AG08396 (cell line): ENCODE measurements at regions not wholly inside any gene's neighbourhood (a gene's known extent, or its start where the extent isn't known, plus 50 kb on each side); places are given as distances from the start of the nearest gene placed in this dataset.
"Not testable (repeated sequence)": the region's sequence is repeated elsewhere in the genome, so short reads cannot be mapped to it uniquely, and the experiment has no call there.

Source experiments
- DNase-seq: peaks from one replicate; pipeline ENCODE4 v3.0.0; 2012; ENCODE audit warnings: low spot score, mixed read lengths

DNA sequence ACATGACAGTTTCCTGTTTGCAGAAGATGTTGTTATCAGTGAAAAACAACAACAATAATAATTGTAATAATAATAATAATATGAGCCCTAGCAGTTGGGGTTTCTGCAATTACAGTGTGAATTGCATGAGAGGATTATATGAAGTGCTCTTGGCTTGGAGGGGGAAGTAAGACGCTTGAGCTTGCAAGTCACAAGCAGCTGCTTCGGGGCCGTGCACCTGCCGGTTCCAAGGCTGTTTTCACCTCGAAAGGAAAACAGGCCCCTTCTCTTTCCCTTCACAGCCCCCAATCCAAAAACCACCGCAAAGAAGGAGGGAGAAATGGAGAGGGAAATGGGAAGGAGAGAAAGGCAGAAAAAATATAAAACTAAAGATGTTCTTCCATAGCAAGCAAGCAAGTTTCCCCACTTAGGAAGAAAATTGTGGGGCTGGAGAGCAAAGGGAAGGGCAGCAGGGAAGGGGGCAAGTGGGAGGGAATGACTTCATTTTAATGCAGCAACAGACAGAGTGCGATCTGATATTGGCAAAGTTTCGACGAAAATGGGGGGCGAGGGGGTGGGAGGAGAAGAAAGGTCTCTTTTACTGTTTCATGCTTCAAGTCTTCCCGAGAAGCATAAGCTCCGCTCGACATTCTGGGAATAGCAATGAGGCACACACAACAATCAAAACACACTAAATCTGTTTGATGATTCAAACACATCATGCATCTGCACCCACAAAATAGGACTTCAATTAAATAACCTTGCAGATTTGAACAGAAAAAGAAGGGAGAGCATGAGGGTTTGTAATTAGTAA, 284.2 kb upstream of the ATP11B start:
- no peak for DNase-seq

DNA sequence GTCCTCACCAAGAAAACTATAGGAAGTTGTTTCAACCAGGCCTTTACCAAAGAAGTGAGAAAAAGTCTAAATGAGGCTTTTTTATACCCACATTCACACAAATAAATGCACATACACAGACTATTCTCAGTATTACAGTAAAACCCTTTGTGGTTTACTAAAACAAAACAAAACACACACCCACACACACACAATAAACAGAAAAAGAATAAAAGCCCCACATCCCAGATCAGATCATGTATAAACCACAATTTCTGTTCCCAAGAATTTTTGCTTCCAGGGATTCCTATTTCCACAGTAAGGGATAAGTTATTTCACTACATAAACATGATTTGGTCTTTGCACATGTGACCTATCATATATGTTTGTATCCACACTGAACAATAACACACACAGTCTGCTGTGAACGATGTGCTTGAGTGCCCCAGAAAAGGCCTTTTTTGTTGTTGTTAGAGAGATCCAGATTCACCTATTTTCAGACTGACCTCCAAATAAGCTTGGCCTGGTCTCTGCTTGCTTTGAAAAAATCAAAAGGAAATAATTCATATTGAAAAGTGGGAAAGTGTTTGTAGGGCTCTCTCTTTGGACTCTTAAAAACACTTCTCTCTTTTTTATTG, 283.4 kb upstream of the ATP11B start:
- no peak for DNase-seq

DNA sequence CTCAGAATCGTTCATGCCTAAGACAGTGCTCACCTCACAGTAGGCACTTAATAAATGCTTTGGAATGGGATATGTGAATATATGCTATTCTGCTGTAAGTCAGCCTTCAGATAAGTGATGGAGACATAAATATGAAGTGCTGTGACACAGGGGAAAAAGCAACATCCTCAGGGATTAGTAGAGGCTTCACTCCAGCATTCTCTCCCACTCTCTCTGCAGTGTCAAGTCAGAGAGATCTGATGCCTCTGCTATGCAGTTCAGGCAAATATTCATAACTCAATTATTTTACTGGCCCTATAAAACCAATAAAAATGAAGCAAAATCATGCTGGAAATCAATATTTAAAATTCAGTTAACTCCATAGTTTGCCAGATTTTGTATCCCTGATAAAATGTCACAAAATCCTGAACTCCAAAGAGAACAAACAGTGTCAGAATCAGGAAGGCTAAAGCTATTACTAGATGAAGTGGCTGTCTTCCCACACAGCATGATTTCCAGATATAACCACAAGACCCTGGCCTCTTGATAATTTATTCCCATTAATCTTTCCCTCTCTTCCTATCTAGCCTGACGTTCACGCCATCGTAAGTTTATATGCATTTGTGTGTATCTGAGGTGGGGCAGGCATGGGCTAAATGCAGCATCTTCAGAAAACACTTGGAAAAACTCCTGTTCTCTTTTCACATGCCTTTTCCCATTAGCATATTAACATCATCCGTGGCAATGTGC, 278.9 kb upstream of the ATP11B start:
- DNase-seq, result no peak

GRCh38 chr3:182516597-182517336, 276.5 kb upstream of the ATP11B start:
- no peak for DNase-seq

DNA sequence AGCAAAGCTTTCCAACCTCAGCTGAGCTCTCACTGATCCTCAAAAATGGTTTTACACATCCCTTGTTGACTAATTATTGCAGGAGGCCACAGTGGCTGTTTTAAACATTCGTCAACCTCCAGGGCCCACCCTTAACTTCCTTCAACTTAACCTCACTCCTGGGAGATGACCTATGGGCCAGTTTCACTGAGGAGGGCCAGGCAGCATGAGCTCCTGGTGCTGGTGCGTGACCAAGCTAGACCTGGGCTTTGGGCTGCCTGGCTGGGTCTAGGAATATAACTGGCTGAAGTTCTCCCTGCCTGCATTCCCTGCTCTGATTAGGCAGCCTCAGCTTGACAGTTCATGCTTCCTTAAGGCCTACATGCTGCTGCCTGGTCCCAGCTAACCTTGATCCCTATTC, 273.7 kb upstream of the ATP11B start:
- no peak for DNase-seq

DNA sequence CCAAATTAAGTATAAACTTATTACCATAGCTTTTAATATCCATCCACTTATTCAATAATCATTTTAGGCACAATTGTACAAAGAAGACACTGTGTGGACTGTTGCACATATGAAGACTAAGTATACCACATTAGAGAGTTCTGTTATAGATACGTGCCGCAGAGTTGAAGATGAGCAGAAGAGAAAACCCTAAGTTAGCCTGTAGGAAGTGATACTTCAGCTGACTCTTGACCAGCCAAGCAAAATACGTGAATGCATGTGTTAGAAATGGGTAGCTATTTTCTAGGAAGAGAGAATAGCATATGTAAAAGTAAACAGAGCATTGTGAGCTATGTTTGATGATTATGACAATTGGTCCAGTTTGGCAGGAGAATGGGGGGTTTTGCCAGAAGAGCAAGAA, 272.0 kb upstream of the ATP11B start:
- no peak for DNase-seq

DNA sequence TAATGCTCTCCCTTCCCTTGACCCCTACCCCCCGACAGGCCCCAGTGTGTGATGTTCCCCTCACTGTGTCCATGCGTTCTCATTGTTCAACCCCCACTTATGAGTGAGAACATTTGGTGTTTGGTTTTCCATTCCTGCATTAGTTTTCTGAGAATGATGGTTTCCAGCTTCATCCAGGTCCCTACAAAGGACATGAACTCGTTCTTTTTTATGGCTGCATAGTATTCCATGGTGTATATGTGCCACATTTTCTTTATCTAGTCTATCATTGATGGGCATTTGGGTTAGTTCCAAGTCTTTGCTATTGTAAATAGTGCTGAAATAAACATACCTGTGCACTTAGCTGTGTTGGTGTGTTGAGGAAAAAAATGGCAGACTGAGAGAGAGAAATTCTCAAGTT, 269.9 kb upstream of the ATP11B start:
- not testable (repeated sequence) for DNase-seq

DNA sequence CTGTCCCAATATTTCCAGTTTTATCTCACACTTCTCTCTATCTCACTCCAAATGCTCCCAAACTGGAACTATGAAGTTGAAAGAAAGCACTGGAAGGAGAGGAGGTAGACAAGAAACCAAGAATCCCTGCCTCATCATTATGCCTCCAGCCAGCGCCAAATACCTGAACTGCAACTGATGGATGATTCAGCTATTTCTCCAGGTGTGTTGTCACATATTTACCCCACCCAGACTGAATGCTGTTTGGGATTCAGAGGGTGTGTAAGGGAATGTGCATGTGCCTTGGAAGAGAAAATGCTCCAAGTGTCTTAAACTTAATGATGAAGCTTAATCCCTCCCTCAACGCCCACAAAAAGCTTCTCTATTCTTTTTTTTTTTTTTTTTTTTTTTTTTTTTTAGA, 269.5 kb upstream of the ATP11B start:
- DNase-seq, result no peak

DNA sequence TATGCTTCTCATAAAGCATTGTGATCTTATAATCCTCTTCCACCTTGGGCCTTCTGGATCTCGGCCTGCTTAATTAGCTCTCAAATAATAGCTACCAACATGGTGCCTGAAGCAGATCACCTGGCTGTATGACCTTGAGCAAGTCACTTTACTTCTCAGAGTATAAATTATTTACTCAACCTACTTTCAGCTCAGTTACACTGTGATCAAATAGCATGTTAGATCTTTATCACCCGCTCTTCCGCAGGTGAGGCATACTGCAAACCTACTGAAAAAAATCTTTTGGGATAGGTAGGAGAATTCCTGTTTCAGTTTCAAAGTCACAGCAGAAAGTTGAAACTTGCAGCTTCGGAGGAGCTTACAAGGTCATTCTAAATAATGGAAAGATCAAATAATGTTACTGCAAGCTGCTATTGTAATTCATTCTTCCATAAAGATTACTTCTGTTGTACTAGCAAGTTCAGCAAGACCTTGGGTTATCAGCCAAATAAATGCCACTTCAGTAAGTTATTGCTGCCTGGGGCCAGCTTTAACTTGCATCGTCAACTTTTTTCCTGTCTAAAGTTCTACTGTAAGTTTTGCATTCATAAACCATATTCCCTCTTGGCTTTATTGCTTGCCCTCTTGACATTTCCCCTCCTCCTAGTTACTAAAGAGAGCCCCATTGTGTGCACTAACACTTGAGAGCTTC, 268.4 kb upstream of the ATP11B start:
- DNase-seq, result no peak

GRCh38 chr3:182525766-182526374, 267.4 kb upstream of the ATP11B start:
- no peak for DNase-seq

GRCh38 chr3:182527745-182528144, 265.6 kb upstream of the ATP11B start:
- DNase-seq, result no peak

DNA sequence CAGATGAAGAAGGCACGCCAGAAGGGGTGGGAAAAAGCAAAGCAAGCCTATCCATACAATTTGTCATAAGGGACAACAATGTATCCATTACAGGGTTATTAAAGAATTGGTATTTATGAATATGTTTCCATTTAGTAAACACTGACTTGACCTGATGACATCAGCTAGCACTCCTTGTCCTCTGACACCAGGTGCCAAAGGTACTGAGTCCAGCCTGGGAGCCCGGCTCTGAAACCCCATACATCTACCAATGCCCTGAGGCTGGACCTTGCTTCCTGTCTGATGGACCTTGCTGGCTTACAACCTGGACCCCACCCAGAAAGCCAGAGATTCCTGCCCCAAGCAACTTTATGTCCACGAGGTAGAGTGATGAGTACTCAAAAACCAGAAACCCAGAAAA, 263.0 kb upstream of the ATP11B start:
- no peak for DNase-seq

DNA sequence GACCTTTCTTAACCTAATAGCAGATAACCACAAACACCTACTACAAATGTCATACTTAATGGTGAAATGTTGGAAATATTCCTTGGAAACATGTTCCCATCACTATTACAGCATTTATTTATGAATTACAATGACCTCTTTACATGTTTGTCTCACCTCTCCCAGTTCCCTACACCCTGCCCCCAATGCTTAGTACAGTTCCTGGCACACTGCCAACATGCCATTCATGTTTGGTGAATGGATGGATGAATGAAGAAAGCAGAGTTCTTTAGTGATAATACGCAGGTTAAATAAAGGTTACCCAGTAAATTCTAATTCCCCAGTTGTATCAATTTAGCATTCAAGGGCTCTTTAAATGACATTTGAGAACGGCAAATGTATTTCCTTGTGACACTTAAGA, 259.9 kb upstream of the ATP11B start:
- DNase-seq, result no peak

- no peak for DNase-seq
Observed at GRCh38 chr3:182544542-182544941, 248.8 kb upstream of the ATP11B start.

DNA sequence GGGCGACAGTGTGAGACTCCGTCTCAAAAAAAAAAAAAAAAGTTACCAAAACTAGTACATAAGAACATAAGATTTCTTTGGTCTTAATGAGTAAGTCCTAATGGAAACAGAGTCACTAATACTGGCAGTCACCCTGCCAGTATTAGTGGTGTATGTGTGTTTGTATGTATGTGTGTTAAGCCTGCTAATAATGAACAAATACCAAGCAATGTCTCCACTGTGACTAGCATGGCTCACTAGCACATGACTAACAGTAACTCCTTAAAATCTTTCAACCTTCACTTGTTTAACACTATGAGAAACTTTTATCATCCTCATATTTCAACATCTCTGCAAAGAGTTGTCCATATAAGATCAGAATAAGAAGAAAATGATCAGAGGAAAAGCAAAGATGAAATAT, 231.0 kb upstream of the ATP11B start:
- no peak for DNase-seq

GRCh38 chr3:182565916-182566796, 227.1 kb upstream of the ATP11B start:
- DNase-seq, result no peak

- no peak for DNase-seq
Observed at GRCh38 chr3:182567700-182568099, 225.6 kb upstream of the ATP11B start.

GRCh38 chr3:182568261-182568660, 225.0 kb upstream of the ATP11B start:
- no peak for DNase-seq

DNA sequence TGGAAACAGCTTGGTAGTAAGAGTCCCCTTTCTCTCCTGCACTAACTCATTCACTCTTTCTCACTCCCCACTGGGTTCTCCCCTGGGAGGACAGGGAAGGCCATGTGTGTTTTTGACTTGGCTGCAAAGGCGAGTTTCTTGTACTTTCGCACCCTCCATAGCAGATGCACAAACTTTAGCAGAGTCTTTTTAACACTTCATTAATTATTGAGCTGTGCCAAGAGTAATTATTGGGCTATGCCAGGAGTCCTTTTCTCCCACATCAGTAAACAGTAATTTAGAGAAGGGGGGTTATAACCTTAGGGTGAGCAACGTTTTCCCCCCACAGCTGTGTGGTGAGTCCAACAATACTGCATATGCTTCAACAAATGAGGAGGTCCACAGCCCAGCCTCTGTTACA, 224.4 kb upstream of the ATP11B start:
- DNase-seq, result no peak

DNA sequence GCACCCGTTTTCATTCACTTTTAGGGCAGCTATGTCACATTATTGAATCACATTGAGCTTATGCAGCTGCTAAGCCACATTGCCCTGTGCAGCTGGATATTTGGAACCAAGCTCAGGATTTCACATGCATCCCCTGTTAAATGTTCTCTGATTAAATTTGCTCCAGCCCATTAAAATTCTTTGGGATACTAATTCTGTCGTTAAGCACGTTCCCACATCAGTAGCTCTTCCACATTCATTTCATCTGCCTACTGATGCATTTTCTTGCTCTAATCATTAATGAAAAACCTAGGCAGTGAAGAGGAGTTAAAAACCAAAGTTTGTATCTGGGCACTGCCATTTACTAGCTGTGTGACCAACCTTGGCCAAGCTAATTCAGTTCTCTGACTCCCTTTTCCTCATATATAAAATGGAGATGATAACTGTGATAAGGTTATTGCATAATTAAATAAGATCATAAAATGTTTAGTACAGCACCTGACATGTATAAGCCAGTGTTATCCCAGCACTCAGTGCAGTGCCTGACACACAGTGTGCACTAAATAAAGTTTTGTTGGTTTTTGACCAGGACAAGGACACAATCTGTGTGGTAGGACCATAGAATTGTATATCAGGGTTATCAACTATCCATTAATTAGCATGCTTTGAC, 222.2 kb upstream of the ATP11B start:
- no peak for DNase-seq
